ENCODE measurements at regions not wholly inside any gene's neighbourhood (a gene's known extent, or its start where the extent isn't known, plus 50 kb on each side); places are given as distances from the start of the nearest gene placed in this dataset.

DNA sequence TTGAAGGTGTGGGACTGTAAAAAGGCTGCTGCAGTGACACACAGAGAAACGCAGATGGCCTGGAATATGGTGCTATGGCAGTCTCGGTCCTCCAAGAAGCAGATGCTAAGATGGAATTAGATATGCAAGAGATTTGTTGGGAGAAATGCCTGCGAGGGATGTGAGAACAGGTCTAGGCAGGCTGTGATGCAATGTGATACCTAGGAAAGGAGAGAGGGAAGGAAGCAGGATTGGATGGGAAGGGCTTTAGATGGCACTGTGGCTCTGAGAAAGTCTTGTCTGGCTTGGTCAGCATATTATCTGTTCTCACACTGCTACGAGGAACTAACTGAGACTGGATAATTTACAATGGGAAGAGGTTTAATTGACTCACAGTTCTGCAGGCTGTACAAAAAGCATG lies 374.4 kb downstream of the BCAT1 start:
- H2AFZ ChIP-seq (ENCODE audit: low read depth, low read length) = no peak overlapping the region
- intact Hi-C loops (cut with micrococcal nuclease) (no loop called here), dilution Hi-C loops (cut with MboI; ENCODE audit: extremely low pct_ligation_motif_present, low sequenced_read_pairs) (no loop called here)
- TF ChIP-seq POLR2AphosphoS5 (IDR thresholded peaks at IDR 0.05; ENCODE audit: insufficient read depth, low read depth, low read length) (no peak), MYC (IDR thresholded peaks at IDR 0.05; ENCODE audit: low read depth, low read length) (no peak), GATA2 (IDR thresholded peaks at IDR 0.05; ENCODE audit: insufficient read depth, insufficient read length, low read depth, low read length) (no peak), JUN (IDR thresholded peaks at IDR 0.05; ENCODE audit: borderline replicate concordance, insufficient read depth, insufficient read length, low read depth) (no peak)
- H3K9me3 ChIP-seq (replicated peaks; ENCODE audit: control insufficient read depth, insufficient read depth, low read length) = no peaks in the 10 kb centered on the region
- no peak overlapping the region for H3K27ac ChIP-seq (ENCODE audit: insufficient read depth, low read depth, low read length)
- peaks cover 8 to 26% of the 10 kb centered on the region in 2 experiments for H3K27me3 ChIP-seq (ENCODE audit: control insufficient read depth in 2 of 2, insufficient read depth in 2 of 2, low read length in 2 of 2)
- FAIRE-seq = no peak
- no peak overlapping the region for H3K9ac ChIP-seq (replicated peaks; ENCODE audit: extremely low read depth, insufficient read depth, low read length)
- no TSS peak for BruUV-seq (replicated peaks)
- no peaks in the 10 kb centered on the region for H3K36me3 ChIP-seq (ENCODE audit: control insufficient read depth in 2 of 2, extremely low read depth in 1 of 2, insufficient read depth in 2 of 2, low read length in 2 of 2)
- DNase-seq (ENCODE audit: low read depth, low spot score) = no peak
- no peaks in the 10 kb centered on the region for H3K4me1 ChIP-seq (ENCODE audit: control insufficient read depth, extremely low read depth, insufficient read depth, low read length)
- ChIA-PET CTCF (no interaction called here), POLR2A (no interaction called here)
- H3K79me2 ChIP-seq (ENCODE audit: control insufficient read depth, insufficient read depth, low read length) = no peaks in the 10 kb centered on the region
- no peaks in the 10 kb centered on the region for H4K20me1 ChIP-seq (replicated peaks; ENCODE audit: control insufficient read depth, extremely low read depth, insufficient read depth, low read length)
- H3K4me3 ChIP-seq (replicated peaks in 1 of 3; ENCODE audit: insufficient read depth in 1 of 3, low read depth in 1 of 3, low read length in 3 of 3) = no peak overlapping the region
- H3K9me1 ChIP-seq (replicated peaks; ENCODE audit: control insufficient read depth, extremely low read depth, insufficient read depth, low read length) = no peaks in the 10 kb centered on the region
- H3K4me2 ChIP-seq (ENCODE audit: insufficient read depth, low read length) = no peak overlapping the region

GRCh38 chr12:24573621-24574020 lies 375.3 kb downstream of the BCAT1 start:
- H3K4me3 ChIP-seq (replicated peaks in 1 of 3; ENCODE audit: insufficient read depth in 1 of 3, low read depth in 1 of 3, low read length in 3 of 3) = no peak overlapping the region
- H2AFZ ChIP-seq (ENCODE audit: low read depth, low read length) = no peak overlapping the region
- FAIRE-seq (no peak), DNase-seq (ENCODE audit: low read depth, low spot score) (no peak)
- no peak overlapping the region for H3K27ac ChIP-seq (ENCODE audit: insufficient read depth, low read depth, low read length)
- ChIA-PET POLR2A (no interaction called here), CTCF (interaction anchor here (1.0 kb wide), 1 partner anchor 13 kb away, joined by 4 read pairs; no protein-coding TSS in a partner anchor)
- no peaks in the 10 kb centered on the region for H3K4me1 ChIP-seq (ENCODE audit: control insufficient read depth, extremely low read depth, insufficient read depth, low read length)
- no peaks in the 10 kb centered on the region for H3K9me1 ChIP-seq (replicated peaks; ENCODE audit: control insufficient read depth, extremely low read depth, insufficient read depth, low read length)
- no TSS peak for BruUV-seq (replicated peaks)
- no peak for TF ChIP-seq MYC (IDR thresholded peaks at IDR 0.05; ENCODE audit: low read depth, low read length)
- TF ChIP-seq CTCF (IDR thresholded peaks at IDR 0.05; ENCODE audit: extremely low read depth in 1 of 2, insufficient read depth in 1 of 2, low read depth in 1 of 2, low read length in 2 of 2) = no peak
- no peak for TF ChIP-seq POLR2AphosphoS5 (IDR thresholded peaks at IDR 0.05; ENCODE audit: insufficient read depth, low read depth, low read length)
- no peak for TF ChIP-seq POLR2A (IDR thresholded peaks at IDR 0.05; ENCODE audit: low read depth, low read length)
- no peak for TF ChIP-seq EZH2 (IDR thresholded peaks at IDR 0.05; ENCODE audit: borderline replicate concordance, low read depth, low read length, severe bottlenecking)
- TF ChIP-seq JUN (IDR thresholded peaks at IDR 0.05; ENCODE audit: borderline replicate concordance, insufficient read depth, insufficient read length, low read depth) = no peak
- TF ChIP-seq MAX (IDR thresholded peaks at IDR 0.05; ENCODE audit: insufficient read depth, insufficient read length) = no peak
- TF ChIP-seq GATA2 (IDR thresholded peaks at IDR 0.05; ENCODE audit: insufficient read depth, insufficient read length, low read depth, low read length) = no peak
- TF ChIP-seq FOS (IDR thresholded peaks at IDR 0.05; ENCODE audit: borderline replicate concordance, insufficient read depth, low read length) = no peak
- H3K36me3 ChIP-seq (ENCODE audit: control insufficient read depth in 2 of 2, extremely low read depth in 1 of 2, insufficient read depth in 2 of 2, low read length in 2 of 2) = no peaks in the 10 kb centered on the region
- H3K4me2 ChIP-seq (ENCODE audit: insufficient read depth, low read length) = no peak overlapping the region
- no peaks in the 10 kb centered on the region for H3K9me3 ChIP-seq (replicated peaks; ENCODE audit: control insufficient read depth, insufficient read depth, low read length)
- H3K79me2 ChIP-seq (ENCODE audit: control insufficient read depth, insufficient read depth, low read length) = no peaks in the 10 kb centered on the region
- no peak overlapping the region for H3K9ac ChIP-seq (replicated peaks; ENCODE audit: extremely low read depth, insufficient read depth, low read length)
- H4K20me1 ChIP-seq (replicated peaks; ENCODE audit: control insufficient read depth, extremely low read depth, insufficient read depth, low read length) = no peaks in the 10 kb centered on the region
- intact Hi-C loops (cut with micrococcal nuclease) = no loop called here
- dilution Hi-C loops (cut with MboI; ENCODE audit: extremely low pct_ligation_motif_present, low sequenced_read_pairs) = no loop called here
- H3K27me3 ChIP-seq (ENCODE audit: control insufficient read depth in 2 of 2, insufficient read depth in 2 of 2, low read length in 2 of 2) = peaks cover 11 to 26% of the 10 kb centered on the region in 2 experiments
